GM18499 (cell line): ENCODE measurements at regions not wholly inside any gene's neighbourhood (a gene's known extent, or its start where the extent isn't known, plus 50 kb on each side); places are given as distances from the start of the nearest gene placed in this dataset.

Source experiments
- ATAC-seq: cut with Tn5 transposase; IDR thresholded peaks from one replicate; pipeline ENCODE4 v1.9.1; 2021; ENCODE audit warnings: moderate number of reproducible peaks; ENCODE audit not compliant: insufficient read depth, unreplicated experiment

DNA sequence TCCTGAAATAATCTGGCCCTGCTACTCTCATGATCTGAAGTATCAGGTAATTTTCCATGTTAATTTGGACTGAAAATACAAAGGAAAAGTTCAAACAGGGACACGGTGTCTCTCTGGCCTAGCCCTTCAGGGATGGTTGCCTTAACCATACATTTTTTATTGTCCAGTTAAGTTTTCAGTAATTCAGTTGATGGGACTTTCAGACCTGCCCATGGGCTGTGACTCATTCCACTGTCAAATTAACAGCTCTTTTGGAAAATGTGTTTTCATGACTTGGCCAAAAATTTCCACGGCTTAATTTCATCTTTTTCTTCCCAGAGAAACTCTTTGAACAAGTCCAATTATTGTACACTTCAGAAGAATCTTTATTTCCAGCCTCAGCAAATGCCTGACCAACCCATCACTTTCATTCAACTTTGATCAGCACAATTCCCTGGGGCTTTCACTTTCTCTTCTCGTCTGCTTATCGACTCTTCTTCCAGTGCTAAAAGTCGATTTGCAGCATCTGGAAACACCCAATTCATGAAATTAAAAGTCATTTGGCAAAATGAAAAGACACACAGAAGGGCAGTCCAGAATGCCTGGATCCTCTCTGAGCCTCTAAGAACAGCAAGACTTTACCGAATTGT lies 293.9 kb downstream of the RAB28 start:
- ATAC-seq = no peak

DNA sequence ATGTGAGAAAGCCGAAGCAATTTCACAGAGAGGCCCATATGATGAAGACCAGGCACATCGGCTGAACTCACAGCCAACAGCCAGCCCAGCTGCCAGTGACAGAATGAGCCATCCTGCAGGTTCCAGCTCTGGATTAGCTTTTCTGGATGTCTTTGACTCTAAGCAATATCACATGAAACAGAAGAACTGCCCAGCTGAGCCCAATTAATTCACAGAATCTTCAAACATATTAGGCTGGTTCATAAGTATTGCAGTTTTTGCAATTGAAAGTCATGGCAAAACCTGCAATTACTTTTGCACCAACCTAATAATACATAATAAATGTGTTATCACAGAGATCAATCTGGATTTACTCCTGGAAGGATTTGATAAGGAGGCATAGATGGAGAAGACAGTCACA lies 299.9 kb downstream of the RAB28 start:
- ATAC-seq = no peak

DNA sequence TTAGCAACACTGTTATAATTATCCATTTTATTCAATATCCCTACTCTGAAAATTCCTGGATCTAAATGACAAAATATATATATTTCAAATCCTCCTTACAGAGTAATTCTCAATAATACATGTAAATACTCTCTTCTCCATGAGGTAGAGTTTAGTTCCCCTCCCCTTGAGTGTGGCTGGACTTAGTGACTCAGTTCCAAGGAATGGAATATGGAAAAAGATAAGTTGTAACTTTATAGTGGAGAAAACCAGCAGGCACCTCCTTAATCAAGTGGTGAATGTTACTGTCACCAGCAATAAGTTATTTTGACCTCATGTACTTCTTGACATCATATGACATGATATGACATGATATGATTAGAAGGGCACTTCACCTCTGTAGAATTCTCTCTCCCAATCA lies 302.0 kb downstream of the RAB28 start:
- no peak for ATAC-seq

DNA sequence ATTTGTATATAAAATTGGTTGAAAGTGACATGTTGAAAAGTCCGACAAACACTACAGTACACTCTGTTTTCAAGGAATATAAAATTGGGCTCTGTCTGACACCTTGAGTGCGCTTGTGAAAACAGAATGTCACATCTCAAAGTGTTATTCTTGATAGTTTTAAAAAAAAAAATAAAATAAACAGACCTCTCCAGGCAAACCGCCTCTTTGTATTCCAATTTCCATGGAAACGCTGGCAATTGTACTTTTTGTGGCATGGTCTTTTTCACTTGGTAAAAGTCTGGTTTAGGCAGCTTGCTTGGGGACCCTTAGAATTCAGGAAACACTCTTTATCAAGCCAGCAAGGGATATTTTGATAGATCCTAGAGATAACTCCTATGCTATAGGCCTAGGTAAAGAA lies 302.5 kb downstream of the RAB28 start:
- no peak for ATAC-seq

DNA sequence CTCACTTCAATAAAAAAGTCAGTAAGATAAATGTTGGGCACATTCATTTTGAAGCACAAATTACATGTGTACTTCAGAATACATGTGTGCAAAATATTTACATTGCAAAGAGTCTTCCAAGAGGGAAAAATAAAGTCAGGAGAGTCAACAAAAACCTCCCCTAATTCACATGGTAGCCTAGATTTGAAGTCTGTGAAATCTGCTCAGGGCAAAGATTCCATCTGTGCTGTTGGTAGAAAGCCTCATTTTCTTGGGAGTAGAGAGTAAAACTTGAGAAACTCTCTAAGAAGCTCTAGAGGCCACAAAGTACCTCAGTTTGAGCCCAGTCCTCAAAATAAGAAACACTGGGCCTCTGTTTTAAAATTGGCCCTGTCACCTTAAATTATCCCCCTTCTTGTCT lies 303.4 kb downstream of the RAB28 start:
- ATAC-seq = no peak

DNA sequence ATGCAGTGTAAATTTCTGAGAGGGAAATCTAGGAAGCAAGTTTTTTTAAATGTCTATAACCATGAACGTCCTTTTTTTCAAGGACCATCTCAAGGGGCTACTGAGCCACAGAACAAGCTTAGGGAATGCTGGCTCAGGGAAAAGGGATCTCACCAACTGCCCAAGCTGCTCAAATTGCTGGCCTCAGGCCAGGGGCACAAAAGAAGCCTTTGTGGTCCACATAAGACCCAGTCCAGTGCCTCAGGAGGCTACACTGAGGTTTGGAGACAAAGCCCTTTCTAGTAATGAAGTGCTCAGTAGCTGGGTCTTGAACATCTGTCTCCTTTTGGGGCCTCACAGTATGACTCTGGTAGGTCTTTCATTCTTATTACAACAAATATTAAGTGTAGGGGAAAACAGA lies 305.5 kb downstream of the RAB28 start:
- no peak for ATAC-seq

DNA sequence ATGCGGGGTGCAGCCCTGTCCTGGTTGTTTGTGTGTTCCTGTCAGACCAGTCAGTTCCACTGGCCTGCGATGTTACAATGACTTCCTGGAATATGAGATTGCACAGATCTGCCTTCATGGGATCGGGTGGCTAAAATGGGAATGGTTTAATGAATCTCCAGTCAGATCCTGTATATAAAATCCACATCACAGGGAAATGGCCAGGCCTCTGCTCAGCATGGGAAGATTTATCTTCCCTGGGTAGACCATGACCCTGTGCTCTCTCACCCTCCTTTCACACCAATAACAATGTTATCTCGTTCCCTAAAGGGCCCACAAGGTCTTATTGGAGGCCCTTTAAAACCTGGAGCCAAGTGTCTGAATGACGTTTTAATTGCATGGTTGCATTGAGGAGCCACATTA lies 307.4 kb downstream of the RAB28 start:
- ATAC-seq = no peak

DNA sequence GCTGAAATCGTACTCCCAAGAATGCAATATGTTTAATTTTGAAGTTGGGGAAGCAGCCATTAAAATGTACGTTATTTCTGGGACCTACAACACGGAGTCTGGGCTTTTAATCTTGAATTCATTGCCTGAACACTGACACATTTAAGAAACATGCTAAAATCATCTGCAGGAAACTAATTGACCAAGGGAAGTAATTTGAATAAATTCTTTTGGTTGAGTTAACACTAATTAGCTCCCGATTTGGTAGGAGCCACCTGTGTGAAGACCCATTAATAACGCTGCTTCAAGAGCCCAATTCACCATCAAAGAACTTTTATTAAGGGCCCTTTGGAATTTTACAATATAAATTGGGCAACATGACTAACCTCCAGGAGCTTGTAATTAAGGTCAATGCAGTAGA lies 309.2 kb downstream of the RAB28 start:
- ATAC-seq = no peak

DNA sequence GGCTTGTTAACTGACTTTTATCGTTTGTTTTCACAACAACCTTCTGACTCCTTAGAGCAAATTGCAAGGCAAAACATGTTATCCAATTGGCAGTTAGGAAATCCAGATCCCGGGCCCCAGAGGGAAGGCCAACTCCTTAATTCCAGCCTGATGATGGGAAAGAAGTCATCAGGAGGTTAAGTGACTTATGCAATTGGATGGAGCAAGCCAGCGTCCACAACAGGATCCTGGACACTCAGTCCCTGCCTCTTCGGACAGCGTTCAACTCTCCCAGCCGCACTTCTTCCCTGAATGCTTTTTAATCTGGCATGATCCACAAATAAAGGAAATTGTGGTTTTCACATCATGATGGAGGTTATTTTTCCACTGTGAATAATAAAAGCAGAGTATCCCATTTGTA lies 310.1 kb downstream of the RAB28 start:
- no peak for ATAC-seq

DNA sequence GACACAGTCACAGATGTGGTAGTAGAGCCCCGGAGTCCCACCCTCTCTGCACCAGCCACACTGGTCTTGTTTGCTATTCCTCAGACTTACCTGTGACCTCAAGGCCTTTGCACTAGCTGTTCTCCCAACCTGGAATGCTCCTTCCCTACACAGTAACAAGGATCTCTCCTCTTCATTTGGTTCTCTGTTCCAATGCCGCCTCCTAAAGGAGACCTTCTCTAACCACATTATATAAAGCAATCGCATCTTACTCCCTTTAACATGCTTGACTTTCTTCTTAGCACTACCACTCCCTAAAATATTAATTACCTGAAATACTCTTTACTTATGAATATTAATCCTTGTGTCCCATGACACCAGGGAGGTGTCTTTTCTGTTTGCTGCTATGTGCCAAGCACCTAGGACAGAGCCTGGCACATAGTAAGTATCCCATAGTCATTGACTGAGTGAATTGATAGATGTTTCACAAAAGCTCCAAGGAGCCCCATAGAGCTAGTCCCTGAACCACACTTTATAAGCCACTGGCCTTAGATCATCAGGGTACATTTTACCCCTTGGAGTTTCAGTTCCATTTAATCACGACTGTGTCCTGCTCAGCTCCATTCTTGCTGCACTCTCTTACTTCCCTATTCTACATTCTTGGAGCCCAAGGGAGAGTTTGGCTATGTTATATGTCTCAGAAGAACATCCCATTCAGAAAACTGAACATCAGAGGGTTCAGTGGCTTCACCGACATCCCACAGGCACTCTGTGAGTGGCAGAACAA lies 312.7 kb downstream of the RAB28 start:
- ATAC-seq = no peak

DNA sequence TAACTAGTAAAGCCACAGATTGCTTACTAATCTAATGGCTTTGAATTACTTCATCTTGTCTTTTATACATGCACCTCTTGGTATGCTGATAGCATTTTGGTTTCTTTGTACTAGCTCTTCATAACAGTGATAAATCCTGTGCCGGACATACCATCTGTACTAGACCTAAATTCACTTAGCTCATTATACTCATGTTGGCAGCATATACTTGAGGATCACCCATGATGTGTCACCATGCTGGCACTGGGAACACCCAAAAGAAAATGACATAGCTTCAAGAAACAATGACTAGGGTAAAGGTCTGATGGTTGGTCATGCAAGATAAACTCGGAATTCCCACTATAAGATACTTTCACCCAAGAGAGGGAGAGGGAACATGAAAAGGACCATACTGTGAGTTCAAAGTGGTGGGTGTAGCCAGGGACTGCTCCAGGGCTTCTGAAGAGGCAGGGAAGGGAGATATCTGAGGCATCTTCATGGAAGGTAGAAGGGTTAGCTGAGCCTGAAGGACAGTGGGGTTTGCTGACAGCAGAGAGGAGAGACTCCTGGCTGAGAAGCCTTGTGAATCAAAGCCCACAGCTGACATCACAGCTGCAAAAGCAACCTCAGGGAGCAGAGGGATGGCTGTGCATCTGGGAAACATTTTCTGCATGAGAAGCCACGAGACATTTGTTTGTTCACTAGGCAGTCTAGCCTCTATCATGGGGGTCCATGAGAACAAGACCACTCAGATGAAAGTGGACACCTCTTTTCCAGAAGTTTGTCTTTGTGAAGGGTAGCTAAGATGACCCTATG lies 314.2 kb downstream of the RAB28 start:
- no peak for ATAC-seq

DNA sequence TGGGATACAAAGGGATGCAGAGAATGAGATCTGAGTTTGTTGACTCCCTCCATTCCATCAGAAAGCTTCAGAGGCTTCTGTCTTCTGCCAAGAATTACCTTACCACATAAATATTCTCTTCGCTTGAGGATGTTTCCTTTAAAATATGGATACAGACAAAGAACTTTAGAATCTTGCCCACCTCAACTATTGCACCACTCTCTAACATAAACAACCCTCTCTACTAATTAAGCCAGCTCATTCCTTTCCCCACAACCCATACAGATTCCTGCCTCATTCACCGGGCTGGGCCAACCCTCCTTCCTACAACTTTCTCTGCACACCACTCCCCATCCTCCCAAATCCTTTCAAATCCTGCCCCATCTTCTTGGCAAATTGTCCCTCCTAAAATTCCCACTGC lies 315.8 kb downstream of the RAB28 start:
- ATAC-seq = no peak

DNA sequence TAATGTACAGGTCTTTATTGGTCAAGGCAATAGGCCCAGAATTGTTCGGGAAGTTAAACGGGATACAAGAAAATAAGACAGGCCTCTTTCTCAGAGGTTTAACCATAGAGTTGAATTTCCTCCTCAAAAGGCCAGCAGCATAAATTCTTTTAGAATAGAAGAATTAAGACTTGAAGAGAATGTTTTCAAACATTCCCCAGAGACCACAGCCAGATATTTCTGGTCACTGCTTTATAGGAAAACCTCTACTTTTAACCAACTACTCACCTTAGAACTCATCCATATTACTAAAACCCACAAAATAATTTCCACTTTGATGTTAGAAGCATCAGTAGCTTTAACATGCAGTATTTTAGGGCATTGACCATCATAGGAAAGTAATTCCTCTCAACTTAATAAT lies 317.9 kb downstream of the RAB28 start:
- no peak for ATAC-seq

DNA sequence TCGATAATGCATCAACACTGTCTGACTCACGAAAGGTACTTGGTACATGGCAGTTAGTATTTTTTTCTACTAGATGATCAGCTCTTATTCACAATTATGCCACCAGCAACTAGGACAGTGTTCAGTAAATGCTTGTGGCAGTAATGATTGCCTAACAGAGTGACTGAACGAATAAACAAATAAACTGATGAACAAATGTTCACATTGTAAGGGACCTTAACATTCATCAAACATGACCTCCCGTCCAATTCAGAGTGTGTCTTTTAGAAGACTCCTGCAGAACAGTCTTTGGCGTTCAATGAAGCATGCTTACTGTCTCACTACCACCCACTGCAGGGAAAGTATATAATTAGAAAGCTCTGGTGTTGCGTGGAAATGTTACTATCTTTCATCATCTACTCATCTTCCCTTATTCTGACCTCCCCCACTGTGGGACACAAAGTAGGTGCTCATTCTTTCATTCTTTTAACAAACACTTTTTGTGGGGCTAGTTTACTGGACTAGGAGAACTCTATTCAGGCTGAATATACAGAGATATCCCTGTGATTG lies 319.3 kb downstream of the RAB28 start:
- ATAC-seq = no peak

DNA sequence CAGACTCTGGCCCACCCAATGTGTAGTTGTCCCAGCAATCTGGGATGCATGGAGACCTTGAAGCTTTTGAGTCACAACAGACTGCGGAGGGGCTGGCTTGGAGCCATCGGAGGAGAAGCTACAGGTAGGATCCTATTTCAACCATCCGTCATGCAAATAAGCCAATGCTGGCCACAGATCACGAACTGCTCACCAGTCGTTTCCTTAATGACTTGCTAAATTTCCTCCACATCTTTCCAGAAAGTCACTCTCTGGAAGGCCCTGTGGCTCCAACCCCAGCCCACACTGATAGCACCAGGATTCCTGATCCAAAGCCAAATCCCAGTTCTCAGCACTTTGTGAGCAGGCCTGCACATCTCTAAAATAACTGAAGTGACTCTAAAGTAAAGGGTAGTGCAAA lies 321.3 kb downstream of the RAB28 start:
- no peak for ATAC-seq

DNA sequence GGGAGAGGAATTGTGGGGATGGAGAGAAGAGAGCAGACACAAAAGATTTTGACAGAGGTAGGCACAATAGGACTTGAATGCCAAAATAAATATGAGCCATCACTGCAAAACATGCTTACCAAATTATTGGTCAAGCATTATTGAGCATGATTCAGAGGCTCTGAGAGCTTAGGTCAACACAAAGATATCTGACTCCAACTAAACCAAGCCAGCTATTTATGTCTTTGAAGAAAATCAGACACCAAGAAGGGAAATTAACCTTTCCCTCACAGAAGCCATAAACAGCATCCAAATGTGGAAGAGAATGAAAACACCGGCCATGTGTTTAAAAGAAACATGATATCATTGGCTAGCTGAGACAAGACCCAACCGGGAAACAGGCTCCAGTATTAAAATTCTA lies 323.2 kb downstream of the RAB28 start:
- ATAC-seq = no peak

DNA sequence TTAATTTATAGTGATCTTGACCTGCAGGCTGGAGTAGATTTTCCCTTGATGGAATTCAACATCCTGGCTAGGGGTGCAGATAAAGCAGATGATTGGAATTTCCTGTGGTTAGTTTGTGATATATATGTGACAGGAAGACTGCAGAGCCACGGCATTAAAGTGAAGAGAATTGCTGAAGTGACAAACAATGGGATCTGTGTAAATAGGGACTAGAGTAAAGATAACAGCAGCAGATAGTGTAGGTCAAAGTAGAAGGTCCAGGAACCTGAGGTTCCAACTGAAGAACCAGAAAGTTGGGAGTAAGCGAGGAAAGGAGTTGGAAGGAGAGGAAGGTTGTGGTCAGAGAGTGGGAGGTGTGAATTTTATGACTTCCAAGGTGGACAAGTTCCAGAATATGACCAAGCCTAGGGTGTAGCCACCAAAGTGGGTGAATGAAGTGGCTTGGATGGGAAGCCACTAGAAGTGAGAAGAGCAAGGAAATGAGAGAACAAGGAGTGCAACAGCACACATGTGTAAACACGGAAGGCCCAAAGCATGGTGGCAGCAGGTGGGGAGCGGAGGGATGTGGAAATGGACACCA lies 325.0 kb downstream of the RAB28 start:
- ATAC-seq = no peak

DNA sequence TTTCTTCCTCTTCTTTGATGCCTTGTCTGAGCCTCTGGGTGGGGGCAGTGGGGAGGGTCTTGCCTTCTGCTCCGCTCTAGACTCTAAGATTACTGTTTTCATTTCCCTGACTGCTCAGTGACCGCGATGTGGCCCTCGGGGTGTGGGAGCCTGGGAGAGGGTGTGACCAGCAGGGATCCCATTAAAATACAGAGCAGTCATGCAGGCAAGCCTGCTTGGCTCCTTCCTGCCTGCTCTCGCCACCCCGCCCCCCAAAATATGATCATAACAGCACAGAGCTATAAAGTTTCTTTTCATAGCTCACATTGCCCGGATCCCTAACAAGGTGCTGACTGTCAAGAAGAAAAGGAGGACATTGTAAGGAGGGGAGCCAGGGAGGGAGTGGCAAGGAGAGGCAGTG lies 332.9 kb downstream of the RAB28 start:
- no peak for ATAC-seq

DNA sequence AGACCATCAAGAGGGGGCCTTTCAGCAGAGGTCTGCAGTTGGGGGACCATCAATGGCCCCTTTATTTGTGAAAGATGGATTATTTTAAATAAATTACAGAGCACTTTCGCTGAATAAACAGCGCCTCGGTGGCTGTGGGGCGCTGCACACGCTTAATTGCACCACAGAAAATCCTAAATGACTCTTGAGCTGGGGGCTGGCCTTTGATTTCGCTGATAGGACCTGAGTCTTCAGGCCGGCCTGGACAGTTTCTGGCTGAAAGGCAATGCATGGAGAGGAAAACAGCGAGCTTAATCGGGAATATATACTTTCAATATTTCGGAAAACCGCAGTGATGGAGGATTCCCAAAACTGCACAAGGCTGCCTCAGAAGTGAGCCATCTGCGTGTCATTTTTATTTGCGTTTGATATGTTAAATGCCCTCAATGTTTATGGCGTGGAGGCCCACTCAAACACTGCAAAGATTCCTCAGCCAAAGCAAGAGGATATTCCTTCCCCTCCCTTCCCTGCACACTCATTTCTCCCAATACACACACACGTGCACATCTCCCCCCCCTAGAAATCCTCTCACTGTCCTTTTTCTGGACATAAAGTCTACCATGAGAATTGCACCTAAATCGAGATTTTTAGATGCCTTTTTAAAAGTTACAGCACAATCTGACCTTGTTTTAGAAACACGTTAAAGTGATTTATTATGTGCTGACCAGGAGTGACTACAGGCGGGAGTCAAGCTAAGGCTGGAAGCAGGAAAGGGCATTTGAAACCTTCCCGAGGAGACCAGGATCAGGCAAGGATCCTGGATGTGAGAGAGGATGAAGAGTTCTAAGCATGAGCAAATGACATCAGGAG lies 340.7 kb downstream of the RAB28 start:
- no peak for ATAC-seq

DNA sequence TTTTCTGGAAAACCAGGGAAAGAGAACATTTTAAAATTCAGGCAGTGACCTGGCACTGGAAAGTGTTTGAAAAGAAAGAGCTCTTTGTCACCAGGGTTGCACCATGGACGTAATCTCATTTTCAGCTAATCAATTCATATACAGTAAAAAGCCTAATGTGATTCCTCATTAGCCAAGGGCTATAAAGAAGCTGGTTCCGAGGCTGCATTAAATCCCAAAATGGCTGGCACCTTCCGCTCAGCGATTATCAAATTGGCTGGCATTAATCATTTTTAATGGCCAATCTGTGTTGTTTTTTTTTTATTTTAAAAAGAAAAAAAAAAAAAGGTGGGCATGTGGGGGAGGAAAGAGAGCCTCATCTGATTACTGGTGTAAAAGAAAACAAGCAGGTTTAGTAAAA lies 341.4 kb downstream of the RAB28 start:
- ATAC-seq = no peak
